Astrocyte (in vitro differentiated cells and primary cell): ENCODE measurements at regions not wholly inside any gene's neighbourhood (a gene's known extent, or its start where the extent isn't known, plus 50 kb on each side); places are given as distances from the start of the nearest gene placed in this dataset.

ENCODE experiments used
- EZH2 ChIP-seq: IDR thresholded peaks from 2 replicates; pipeline ENCODE4 v1.6.1; 2012; ENCODE audit warnings: mild to moderate bottlenecking, low read length, inconsistent platforms; ENCODE audit not compliant: insufficient read depth
- TF ChIP-seq, protein P1 (sequence below): IDR thresholded peaks from 2 replicates; pipeline ENCODE4 v1.5.1; 2011; ENCODE audit warnings: low read depth, mild to moderate bottlenecking, inconsistent platforms, low read length, moderate library complexity; ENCODE audit not compliant: insufficient read depth

DNA sequence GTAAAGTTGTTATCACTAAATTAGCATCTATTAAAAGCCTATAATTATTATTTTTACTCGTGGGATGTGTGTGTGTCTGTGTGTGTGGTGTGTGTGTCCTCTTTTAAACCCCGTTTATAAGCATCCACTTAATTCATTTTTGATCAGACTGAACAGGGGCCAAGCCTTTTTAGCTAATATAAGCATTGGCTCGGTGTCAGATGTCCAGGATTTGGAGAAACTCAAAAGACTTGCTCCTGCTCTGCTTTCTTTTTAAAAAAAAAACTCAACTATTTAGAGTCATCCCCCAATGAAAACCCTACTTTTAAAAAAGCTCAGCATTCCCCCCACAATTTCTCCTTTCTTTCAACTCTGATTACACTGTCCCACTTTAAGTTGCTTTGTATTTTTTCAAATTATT, 459.3 kb upstream of the MAF start:
- TF ChIP-seq, protein P1, sequence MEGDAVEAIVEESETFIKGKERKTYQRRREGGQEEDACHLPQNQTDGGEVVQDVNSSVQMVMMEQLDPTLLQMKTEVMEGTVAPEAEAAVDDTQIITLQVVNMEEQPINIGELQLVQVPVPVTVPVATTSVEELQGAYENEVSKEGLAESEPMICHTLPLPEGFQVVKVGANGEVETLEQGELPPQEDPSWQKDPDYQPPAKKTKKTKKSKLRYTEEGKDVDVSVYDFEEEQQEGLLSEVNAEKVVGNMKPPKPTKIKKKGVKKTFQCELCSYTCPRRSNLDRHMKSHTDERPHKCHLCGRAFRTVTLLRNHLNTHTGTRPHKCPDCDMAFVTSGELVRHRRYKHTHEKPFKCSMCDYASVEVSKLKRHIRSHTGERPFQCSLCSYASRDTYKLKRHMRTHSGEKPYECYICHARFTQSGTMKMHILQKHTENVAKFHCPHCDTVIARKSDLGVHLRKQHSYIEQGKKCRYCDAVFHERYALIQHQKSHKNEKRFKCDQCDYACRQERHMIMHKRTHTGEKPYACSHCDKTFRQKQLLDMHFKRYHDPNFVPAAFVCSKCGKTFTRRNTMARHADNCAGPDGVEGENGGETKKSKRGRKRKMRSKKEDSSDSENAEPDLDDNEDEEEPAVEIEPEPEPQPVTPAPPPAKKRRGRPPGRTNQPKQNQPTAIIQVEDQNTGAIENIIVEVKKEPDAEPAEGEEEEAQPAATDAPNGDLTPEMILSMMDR, result no peak
- TF ChIP-seq EZH2, result no peak
